H1 (cell line): ENCODE measurements at regions not wholly inside any gene's neighbourhood (a gene's known extent, or its start where the extent isn't known, plus 50 kb on each side); places are given as distances from the start of the nearest gene placed in this dataset.

ENCODE experiments used
- CTCF ChIA-PET: fragments of 300-600 bp; sonication (Branson Sonifier 250); formaldehyde crosslinking; loops from one replicate; lab custom pipeline; 2021; ENCODE audit not compliant: partially characterized antibody; lab: Charles Lee
- POLR2A ChIA-PET: fragments of 300-600 bp; sonication (Branson Sonifier 250); formaldehyde crosslinking; loops from one replicate; lab custom pipeline; 2021; ENCODE audit warnings: inconsistent platforms; ENCODE audit not compliant: partially characterized antibody; lab: Charles Lee
- DNase-seq, 2 experiments: peaks; one replicate each; pipeline versions ENCODE4 v3.0.0 to v3.0.0-alpha.2; 2010 to 2022; ENCODE audit warnings: low spot score in 2 of 2, low read depth in 1 of 2, mixed read lengths in 1 of 2
- FAIRE-seq: peaks from 2 replicates; lab custom pipeline; 2011; peaks lifted over from hg19 to GRCh38; lab: Jason Lieb, UNC
- H2AFZ ChIP-seq: 2 replicates; pipeline ENCODE4 v1.8.1; 2012; ENCODE audit warnings: low read length, inconsistent platforms
- H2AK5ac ChIP-seq: 2 replicates; pipeline ENCODE4 v1.6.1; 2013; ENCODE audit warnings: low read depth, low read length
- H2BK120ac ChIP-seq: replicated peaks from 2 replicates; pipeline ENCODE3; 2013; ENCODE audit warnings: low read depth, low read length, inconsistent platforms
- H2BK12ac ChIP-seq: 2 replicates; pipeline ENCODE4 v1.6.1; 2013; ENCODE audit warnings: low read depth, low read length
- H2BK15ac ChIP-seq: 2 replicates; pipeline ENCODE4 v1.6.1; 2013; ENCODE audit warnings: low read length
- H2BK20ac ChIP-seq: 2 replicates; pipeline ENCODE4 v1.6.1; 2013; ENCODE audit warnings: low read length
- H2BK5ac ChIP-seq: 2 replicates; pipeline ENCODE4 v1.6.1; 2013; ENCODE audit warnings: low read depth, low read length
- H3K14ac ChIP-seq: 2 replicates; pipeline ENCODE4 v1.6.1; 2013; ENCODE audit warnings: inconsistent platforms; ENCODE audit not compliant: insufficient read length
- H3K18ac ChIP-seq: 2 replicates; pipeline ENCODE4 v1.6.1; 2013; ENCODE audit warnings: low read length; ENCODE audit errors: extremely low read depth
- H3K23ac ChIP-seq: 2 replicates; pipeline ENCODE4 v1.6.1; 2013; ENCODE audit warnings: inconsistent platforms; ENCODE audit not compliant: insufficient read length
- H3K23me2 ChIP-seq: 2 replicates; pipeline ENCODE4 v1.6.1; 2013; ENCODE audit warnings: low read depth, low read length
- H3K27ac ChIP-seq: 2 replicates; pipeline ENCODE4 v1.6.1; 2011; ENCODE audit warnings: low read depth, low read length, inconsistent platforms
- H3K27me3 ChIP-seq, 4 experiments: replicated peaks in 1 of 4; 1 replicate in 1 of 4; 2 replicates in 3 of 4; pipeline versions ENCODE4 v1.6.1 to v1.8.1; 2011 to 2013; ENCODE audit warnings: low read length in 3 of 4, mild to moderate bottlenecking in 3 of 4, inconsistent platforms in 2 of 4, mixed read lengths in 2 of 4, moderate library complexity in 1 of 4; ENCODE audit not compliant: control insufficient read depth in 3 of 4, insufficient read depth in 3 of 4; ENCODE audit errors: extremely low read depth in 1 of 4
- H3K36me3 ChIP-seq, 4 experiments: 2 replicates each; pipeline versions ENCODE4 v1.6.1 to v1.8.1; 2011 to 2013; ENCODE audit warnings: mild to moderate bottlenecking in 4 of 4, low read length in 3 of 4, moderate library complexity in 2 of 4, control low read depth in 1 of 4, inconsistent platforms in 1 of 4; ENCODE audit not compliant: insufficient read depth in 4 of 4, control insufficient read depth in 2 of 4
- H3K4ac ChIP-seq: replicated peaks from 2 replicates; pipeline ENCODE3; 2013; ENCODE audit warnings: low read length, low read depth, mixed read lengths, inconsistent platforms; ENCODE audit not compliant: insufficient read length
- H3K4me1 ChIP-seq, 4 experiments: replicated peaks in 1 of 4; 1 replicate in 1 of 4; 2 replicates in 3 of 4; pipeline versions ENCODE4 v1.6.1 to v1.8.1; 2011 to 2013; ENCODE audit warnings: low read length in 3 of 4, inconsistent platforms in 2 of 4, mixed read lengths in 1 of 4; ENCODE audit not compliant: insufficient read depth in 4 of 4, control insufficient read depth in 3 of 4
- H3K4me2 ChIP-seq, 2 experiments: 2 replicates each; pipeline versions ENCODE4 v1.6.1 to v1.8.1; 2011 to 2013; ENCODE audit warnings: low read depth in 2 of 2, low read length in 2 of 2, control low read depth in 1 of 2, inconsistent platforms in 1 of 2, mild to moderate bottlenecking in 1 of 2; ENCODE audit not compliant: insufficient read depth in 1 of 2
- H3K4me3 ChIP-seq, 4 experiments: fragments of 200-600, 300-600 bp in 1 of 4; sonication (generic), shearing (Covaris generic), sonication (Bioruptor Twin) in 1 of 4; 2 replicates each; pipeline versions ENCODE4 v1.5.1 to v1.8.1; 2011 to 2016; ENCODE audit warnings: low read length in 4 of 4, low read depth in 3 of 4, control low read depth in 2 of 4, inconsistent platforms in 2 of 4, mild to moderate bottlenecking in 2 of 4, mixed read lengths in 1 of 4, moderate library complexity in 1 of 4; ENCODE audit not compliant: insufficient read depth in 2 of 4; ENCODE audit errors: extremely low read depth in 1 of 4
- H3K56ac ChIP-seq: replicated peaks from 2 replicates; pipeline ENCODE3; 2013; ENCODE audit warnings: low read depth, mild to moderate bottlenecking, mixed read lengths, low read length, inconsistent platforms; ENCODE audit not compliant: insufficient read length
- H3K79me1 ChIP-seq: 2 replicates; pipeline ENCODE4 v1.6.1; 2013; ENCODE audit warnings: low read depth, low read length, control low read depth
- H3K79me2 ChIP-seq, 2 experiments: 2 replicates each; pipeline versions ENCODE4 v1.6.1 to v1.8.1; 2012 to 2013; ENCODE audit warnings: low read length in 2 of 2, mild to moderate bottlenecking in 2 of 2, inconsistent platforms in 1 of 2; ENCODE audit not compliant: insufficient read depth in 2 of 2, control insufficient read depth in 1 of 2
- H3K9ac ChIP-seq, 4 experiments: replicated peaks in 1 of 4; 1 replicate in 1 of 4; 2 replicates in 3 of 4; pipeline versions ENCODE4 v1.6.1 to v1.8.1; 2011 to 2013; ENCODE audit warnings: low read depth in 3 of 4, low read length in 3 of 4, control low read depth in 2 of 4, mild to moderate bottlenecking in 2 of 4, moderate library complexity in 2 of 4, inconsistent platforms in 1 of 4; ENCODE audit errors: extremely low read depth in 1 of 4
- H3K9me3 ChIP-seq, 2 experiments: 2 replicates each; pipeline versions ENCODE4 v1.6.1 to v1.8.1; 2012 to 2013; ENCODE audit warnings: mild to moderate bottlenecking in 2 of 2, moderate library complexity in 2 of 2, control low read depth in 1 of 2, inconsistent platforms in 1 of 2, low read depth in 1 of 2, low read length in 1 of 2, mixed read lengths in 1 of 2; ENCODE audit not compliant: insufficient read depth in 2 of 2
- H4K20me1 ChIP-seq, 2 experiments: replicated peaks in 1 of 2; 2 replicates each; pipeline versions ENCODE3 to v1.8.1; 2011 to 2013; ENCODE audit warnings: inconsistent platforms in 2 of 2, low read length in 2 of 2, mild to moderate bottlenecking in 1 of 2; ENCODE audit not compliant: insufficient read depth in 2 of 2, control insufficient read depth in 1 of 2
- H4K5ac ChIP-seq: 2 replicates; pipeline ENCODE4 v1.6.1; 2013; ENCODE audit warnings: low read length, low read depth, mixed read lengths, inconsistent platforms; ENCODE audit not compliant: insufficient read length
- H4K8ac ChIP-seq: 2 replicates; pipeline ENCODE4 v1.8.0; 2013; ENCODE audit warnings: mild to moderate bottlenecking, moderate library complexity, low read length, inconsistent platforms; ENCODE audit not compliant: insufficient read depth; ENCODE audit errors: extremely low read depth
- H4K91ac ChIP-seq: replicated peaks from 2 replicates; pipeline ENCODE3; 2013; ENCODE audit warnings: low read length, mixed read lengths, inconsistent platforms; ENCODE audit not compliant: insufficient read length
- BCL11A ChIP-seq, 2 experiments: IDR thresholded peaks; one replicate each; pipeline ENCODE4 v1.6.1; 2011; ENCODE audit warnings: low read depth in 2 of 2, low read length in 2 of 2, mild to moderate bottlenecking in 2 of 2
- EZH2 ChIP-seq: fragments of 200-600 bp; sonication (generic); IDR thresholded peaks from 2 replicates; pipeline ENCODE4 v1.7.1; 2012; ENCODE audit warnings: low read depth, mild to moderate bottlenecking, moderate library complexity, low read length, inconsistent platforms; ENCODE audit not compliant: severe bottlenecking
- FOSL1 ChIP-seq: IDR thresholded peaks from 2 replicates; pipeline ENCODE4 v1.6.1; 2011; ENCODE audit warnings: mild to moderate bottlenecking, low read depth, low read length, moderate library complexity; ENCODE audit not compliant: insufficient read depth
- HDAC6 ChIP-seq: IDR thresholded peaks from one replicate; pipeline ENCODE4 v1.7.1; 2012; ENCODE audit warnings: low read depth, mild to moderate bottlenecking, inconsistent platforms, low read length, moderate library complexity
- JUN ChIP-seq: IDR thresholded peaks from 2 replicates; pipeline ENCODE4 v1.6.1; 2011; ENCODE audit warnings: low read depth, mild to moderate bottlenecking, improper control_type of control experiment, low read length
- KDM5A ChIP-seq: fragments of 200-600 bp; IDR thresholded peaks from 2 replicates; pipeline ENCODE4 v1.7.1; 2012; ENCODE audit warnings: mild to moderate bottlenecking, low read length, inconsistent platforms, mixed read lengths
- NANOG ChIP-seq: IDR thresholded peaks from 2 replicates; pipeline ENCODE4 v1.6.1; 2011; ENCODE audit warnings: low read length, low read depth, mild to moderate bottlenecking, inconsistent platforms; ENCODE audit not compliant: insufficient read depth, poor library complexity, severe bottlenecking
- SIX5 ChIP-seq: IDR thresholded peaks from 2 replicates; pipeline ENCODE4 v1.6.1; 2011; ENCODE audit warnings: mild to moderate bottlenecking, low read depth, low read length
- SP1 ChIP-seq: IDR thresholded peaks from 2 replicates; pipeline ENCODE4 v1.6.1; 2011; ENCODE audit warnings: low read depth, low read length
- SP4 ChIP-seq: IDR thresholded peaks from 2 replicates; pipeline ENCODE4 v1.6.1; 2012; ENCODE audit warnings: low read length, inconsistent platforms
- WGBS, 2 experiments: shearing (Covaris generic) in 1 of 2; methylation state at CpG; one replicate each; pipeline versions ENCODE4 v1.1.6 to v1.1.7; 2013 to 2015; ENCODE audit warnings: low lambda C conversion rate in 2 of 2, mixed read lengths in 2 of 2, inconsistent platforms in 1 of 2, low coverage in 1 of 2, missing lambda C conversion rate in 1 of 2; ENCODE audit not compliant: insufficient replicate concordance in 2 of 2, insufficient coverage in 1 of 2, insufficient read length in 1 of 2; ENCODE audit errors: extremely low coverage in 1 of 2, missing lambda C conversion rate in 1 of 2; 5-methylcytosine and 5-hydroxymethylcytosine counted together
- TF ChIP-seq, protein P1 (sequence below): IDR thresholded peaks from 2 replicates; pipeline ENCODE4 v1.6.1; 2011; ENCODE audit warnings: low read length, improper control_type of control experiment

- H3K27ac ChIP-seq, result no peak overlapping the region
- no peaks in the 10 kb centered on the region for H3K27me3 ChIP-seq
- H3K4me1 ChIP-seq, result peaks cover 0 to 13% (median 3%) of the 10 kb centered on the region in 4 experiments; a peak in 5 of 7 replicates
- H2AFZ ChIP-seq, result no peak overlapping the region
- no peak overlapping the region; a peak in 1 of 8 replicates for H3K4me3 ChIP-seq
- H3K4me2 ChIP-seq, result 0 out of 4 replicates have a peak overlapping the region, but pooled peaks of 1 of the 2 experiments have one; percentile 19
- H2BK20ac ChIP-seq, result no peak overlapping the region
- H3K79me1 ChIP-seq, result no peaks in the 10 kb centered on the region
- FAIRE-seq (no peak), DNase-seq (no peak)
- no peak overlapping the region for H2BK15ac ChIP-seq
- H3K14ac ChIP-seq, result no peak overlapping the region
- no peak overlapping the region for H2AK5ac ChIP-seq
- H3K79me2 ChIP-seq, result no peaks in the 10 kb centered on the region
- H2BK5ac ChIP-seq, result no peak overlapping the region
- no peak overlapping the region for H4K5ac ChIP-seq
- H3K9me3 ChIP-seq, result no peaks in the 10 kb centered on the region
- H3K23ac ChIP-seq, result no peak overlapping the region
- H4K8ac ChIP-seq, result no peak overlapping the region
- WGBS, 2 experiments, result 36% methylated on average over 1 of the region's 1 CpG; no CpG with 5 or more reads in 1 of the 2 experiments
- no peak overlapping the region for H3K9ac ChIP-seq
- H3K4ac ChIP-seq, result no peak overlapping the region
- H4K91ac ChIP-seq, result no peak overlapping the region
- H3K56ac ChIP-seq, result no peak overlapping the region
- no peak overlapping the region for H2BK12ac ChIP-seq
- no peaks in the 10 kb centered on the region for H3K23me2 ChIP-seq
- ChIA-PET POLR2A (no interaction called here), CTCF (no interaction called here)
- H3K36me3 ChIP-seq, result no peaks in the 10 kb centered on the region
- H3K18ac ChIP-seq, result no peak overlapping the region
- H2BK120ac ChIP-seq, result no peak overlapping the region
- H4K20me1 ChIP-seq, result no peaks in the 10 kb centered on the region
- TF ChIP-seq BCL11A (IDR thresholded peaks at IDR 0.05; ENCODE audit: low read depth in 2 of 2, low read length in 2 of 2), result no peak
- no peak for TF ChIP-seq HDAC6
- no peak for TF ChIP-seq EZH2
- TF ChIP-seq SP1, result no peak
- TF ChIP-seq JUN, result no peak
- no peak for TF ChIP-seq SP4
- TF ChIP-seq SIX5, result no peak
- no peak for TF ChIP-seq KDM5A
- TF ChIP-seq NANOG, result no peak
- TF ChIP-seq FOSL1, result no peak
- TF ChIP-seq, protein P1, sequence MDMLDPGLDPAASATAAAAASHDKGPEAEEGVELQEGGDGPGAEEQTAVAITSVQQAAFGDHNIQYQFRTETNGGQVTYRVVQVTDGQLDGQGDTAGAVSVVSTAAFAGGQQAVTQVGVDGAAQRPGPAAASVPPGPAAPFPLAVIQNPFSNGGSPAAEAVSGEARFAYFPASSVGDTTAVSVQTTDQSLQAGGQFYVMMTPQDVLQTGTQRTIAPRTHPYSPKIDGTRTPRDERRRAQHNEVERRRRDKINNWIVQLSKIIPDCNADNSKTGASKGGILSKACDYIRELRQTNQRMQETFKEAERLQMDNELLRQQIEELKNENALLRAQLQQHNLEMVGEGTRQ, result no peak
Measured at GRCh38 chr7:109127145-109127544, 557.5 kb downstream of the DNAJB9 start.
